K562 (cell line): ENCODE measurements at regions not wholly inside any gene's neighbourhood (a gene's known extent, or its start where the extent isn't known, plus 50 kb on each side); places are given as distances from the start of the nearest gene placed in this dataset.
"Not testable (repeated sequence)": the region's sequence is repeated elsewhere in the genome, so short reads cannot be mapped to it uniquely, and the experiment has no call there.

Experiments used
- ATAC-seq: fragments of 200-7000 bp; cut with Tn5 transposase; 3 replicates; pipeline ENCODE4 v1.9.1; 2020; ENCODE audit warnings: moderate library complexity
- BruUV-seq: library from RNA; stranded (reverse); fragments of 400-500 nt; replicated peaks from 2 replicates; lab custom pipeline; 2021; lab: Mats Ljungman, UMichigan
- CTCF ChIA-PET: fragments of 300-600 bp; formaldehyde crosslinking; extraction: SDS; loops from one replicate; lab custom pipeline; 2021; ENCODE audit warnings: low intra/inter-chr PET ratio; lab: Yijun Ruan, JAX
- POLR2A ChIA-PET: fragments of 300-600, 350-650 bp; sonication (Branson Sonifier 250); formaldehyde crosslinking; extraction: SDS; loops from one replicate; lab custom pipeline; 2021; ENCODE audit warnings: antibody characterized with exemption, inconsistent platforms; lab: Yijun Ruan, JAX
- DNase-seq, 4 experiments: peaks; one replicate each; pipeline versions ENCODE4 v3.0.0 to v3.0.0-alpha.2; 2011 to 2018; ENCODE audit warnings: low spot score in 3 of 4, mixed read lengths in 3 of 4; ENCODE audit errors: extremely low read depth in 1 of 4
- FAIRE-seq: peaks from 2 replicates; lab custom pipeline; 2011; peaks lifted over from hg19 to GRCh38; lab: Jason Lieb, UNC
- H2AFZ ChIP-seq: 2 replicates; pipeline ENCODE4 v1.6.0; 2011; ENCODE audit warnings: low read depth, low read length, control low read depth, inconsistent platforms
- H3K27ac ChIP-seq: fragments of 200-600 bp; 3 replicates; pipeline ENCODE4 v1.8.0; 2011; ENCODE audit warnings: low read depth, mild to moderate bottlenecking, control low read depth, inconsistent platforms, low read length, moderate library complexity, mixed read lengths; ENCODE audit errors: extremely low read depth
- H3K27me3 ChIP-seq, 2 experiments: fragments of 300-600 bp in 1 of 2; 2 replicates in 1 of 2; 3 replicates in 1 of 2; pipeline versions ENCODE4 v1.6.0 to v1.8.0; 2011; ENCODE audit warnings: inconsistent platforms in 2 of 2, low read length in 2 of 2, mild to moderate bottlenecking in 1 of 2, mixed read lengths in 1 of 2, moderate library complexity in 1 of 2; ENCODE audit not compliant: control insufficient read depth in 2 of 2, insufficient read depth in 2 of 2
- H3K36me3 ChIP-seq: fragments of 300-600 bp; 3 replicates; pipeline ENCODE4 v1.8.0; 2011; ENCODE audit warnings: mild to moderate bottlenecking, low read length, inconsistent platforms; ENCODE audit not compliant: control insufficient read depth, insufficient read depth
- H3K4me1 ChIP-seq, 2 experiments: fragments of 200-600 bp in 1 of 2; replicated peaks in 1 of 2; 2 replicates in 1 of 2; 3 replicates in 1 of 2; pipeline versions ENCODE4 v1.5.1 to v1.8.0; 2011; ENCODE audit warnings: inconsistent platforms in 2 of 2, low read length in 2 of 2, mild to moderate bottlenecking in 1 of 2, mixed read lengths in 1 of 2, moderate library complexity in 1 of 2; ENCODE audit not compliant: control insufficient read depth in 2 of 2, insufficient read depth in 2 of 2
- H3K4me2 ChIP-seq: 2 replicates; pipeline ENCODE4 v1.6.1; 2011; ENCODE audit warnings: low read length, control low read depth, inconsistent platforms, mixed read lengths; ENCODE audit not compliant: insufficient read depth
- H3K4me3 ChIP-seq: fragments of 200-600 bp; sonication (generic), shearing (Covaris generic); 2 replicates; pipeline ENCODE4 v1.5.1; 2016; ENCODE audit warnings: control low read depth, inconsistent platforms
- H3K79me2 ChIP-seq: fragments of 200-600 bp; 3 replicates; pipeline ENCODE4 v1.8.0; 2011; ENCODE audit warnings: low read length, inconsistent platforms; ENCODE audit not compliant: control insufficient read depth, insufficient read depth
- H3K9ac ChIP-seq, 2 experiments: 2 replicates each; pipeline versions ENCODE4 v1.6.0 to v1.6.1; 2011; ENCODE audit warnings: low read depth in 2 of 2, low read length in 2 of 2, control low read depth in 1 of 2, inconsistent platforms in 1 of 2, mild to moderate bottlenecking in 1 of 2, mixed read lengths in 1 of 2; ENCODE audit not compliant: insufficient read depth in 1 of 2
- H3K9me1 ChIP-seq: one replicate; pipeline ENCODE4 v1.6.0; 2011; ENCODE audit warnings: inconsistent platforms, mild to moderate bottlenecking, low read length, moderate library complexity; ENCODE audit not compliant: control insufficient read depth, insufficient read depth
- H3K9me3 ChIP-seq: replicated peaks from 2 replicates; pipeline ENCODE4 v1.5.1; 2011; ENCODE audit warnings: low read depth, low read length, inconsistent platforms; ENCODE audit not compliant: control insufficient read depth, insufficient read depth
- H4K20me1 ChIP-seq: replicated peaks from 2 replicates; pipeline ENCODE4 v1.6.1; 2011; ENCODE audit warnings: low read length, inconsistent platforms, mixed read lengths; ENCODE audit not compliant: control insufficient read depth, insufficient read depth
- WGBS: fragments of 100-300 bp; shearing (Covaris generic); methylation state at CpG from one replicate; pipeline ENCODE4 v1.1.6; 2016; ENCODE audit warnings: low coverage, mixed read lengths; ENCODE audit not compliant: insufficient coverage; ENCODE audit errors: missing lambda C conversion rate; 5-methylcytosine and 5-hydroxymethylcytosine counted together
- in situ Hi-C: fragments of 300-500 bp; cut with MboI; formaldehyde crosslinking; loops from 4 replicates; pipeline ENCODE4 v1.15.0; 2018; ENCODE audit warnings: inconsistent platforms, mixed read lengths
- intact Hi-C: fragments of 100-400 bp; cut with micrococcal nuclease; formaldehyde crosslinking; loops from 2 replicates; pipeline ENCODE4 v1.14.2; 2022

DNA sequence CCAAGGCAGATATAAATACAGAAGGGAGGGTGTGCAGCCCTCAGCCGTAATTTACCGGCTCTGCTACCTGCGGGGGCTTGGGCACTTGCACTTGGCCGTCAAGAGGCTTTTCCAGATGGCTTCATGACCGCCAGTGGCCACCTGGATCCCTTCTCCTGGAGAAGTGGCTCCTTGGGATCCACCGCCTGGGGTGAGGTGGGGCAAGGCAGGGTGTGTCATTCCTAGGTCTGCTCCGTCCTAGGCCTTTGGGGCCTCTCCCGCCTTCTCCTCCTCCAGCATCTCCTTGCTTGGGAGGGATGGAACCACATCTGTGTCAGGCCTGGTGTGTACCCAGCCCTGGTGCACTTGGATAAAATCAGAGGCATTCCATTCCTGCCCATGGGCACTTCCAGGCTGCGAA is 80.8 kb upstream of the GOLGA6L4 start:
- H3K9me3 ChIP-seq, H3K4me2 ChIP-seq, DNase-seq, H3K4me3 ChIP-seq, H3K79me2 ChIP-seq, CTCF ChIA-PET, H3K9me1 ChIP-seq, BruUV-seq, H3K9ac ChIP-seq, H3K27ac ChIP-seq, H3K27me3 ChIP-seq, H3K4me1 ChIP-seq, H4K20me1 ChIP-seq, ATAC-seq, H3K36me3 ChIP-seq, in situ Hi-C loops, intact Hi-C loops, POLR2A ChIA-PET, FAIRE-seq, H2AFZ ChIP-seq: not testable (repeated sequence)
- 31% methylated on average over 7 of the region's 9 CpGs for WGBS

- H3K9me3 ChIP-seq, H3K27me3 ChIP-seq, POLR2A ChIA-PET, H3K4me3 ChIP-seq, H3K79me2 ChIP-seq, H3K9me1 ChIP-seq, CTCF ChIA-PET, DNase-seq, H3K4me2 ChIP-seq, H4K20me1 ChIP-seq, H3K36me3 ChIP-seq, H3K9ac ChIP-seq, intact Hi-C loops, BruUV-seq, in situ Hi-C loops, H3K4me1 ChIP-seq, ATAC-seq, H3K27ac ChIP-seq, H2AFZ ChIP-seq: not testable (repeated sequence)
- FAIRE-seq: peak; percentile 44
- WGBS: 47% methylated on average over 13 of the region's 22 CpGs
These were observed 79.6 kb upstream of the GOLGA6L4 start for GRCh38 chr15:84155792-84156587.

DNA sequence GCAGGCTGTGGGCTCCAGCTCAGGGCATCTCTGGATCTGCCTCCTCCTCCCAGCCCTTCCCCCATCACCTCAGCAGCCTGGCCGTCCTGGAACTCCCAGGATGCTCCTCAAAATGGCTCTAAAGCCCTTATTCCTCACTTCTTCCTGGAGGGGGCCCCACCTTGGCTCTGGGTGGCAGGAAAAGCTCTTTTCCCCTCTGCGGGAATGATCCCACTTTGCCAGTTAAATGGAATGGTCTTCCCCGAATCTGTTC is 79.1 kb upstream of the GOLGA6L4 start:
- H3K79me2 ChIP-seq, H3K4me1 ChIP-seq, H2AFZ ChIP-seq, H3K36me3 ChIP-seq, H3K9me3 ChIP-seq, H3K9ac ChIP-seq, H3K27me3 ChIP-seq, DNase-seq, H3K4me3 ChIP-seq, FAIRE-seq, ATAC-seq, H3K27ac ChIP-seq, H3K4me2 ChIP-seq, POLR2A ChIA-PET, CTCF ChIA-PET, intact Hi-C loops, BruUV-seq, H4K20me1 ChIP-seq, in situ Hi-C loops, H3K9me1 ChIP-seq: not testable (repeated sequence)
- 24% methylated on average over 2 of the region's 3 CpGs for WGBS

GRCh38 chr15:84157056-84157632 is 78.4 kb upstream of the GOLGA6L4 start:
- 27% methylated on average over 11 of the region's 11 CpGs for WGBS
- H2AFZ ChIP-seq, H3K27me3 ChIP-seq, BruUV-seq, FAIRE-seq, H3K4me2 ChIP-seq, H3K9me3 ChIP-seq, H3K27ac ChIP-seq, in situ Hi-C loops, H3K4me3 ChIP-seq, H3K9ac ChIP-seq, intact Hi-C loops, H3K9me1 ChIP-seq, H4K20me1 ChIP-seq, H3K4me1 ChIP-seq, H3K79me2 ChIP-seq, H3K36me3 ChIP-seq, DNase-seq, ATAC-seq, CTCF ChIA-PET, POLR2A ChIA-PET: not testable (repeated sequence)
